ENCODE measurements at regions not wholly inside any gene's neighbourhood (a gene's known extent, or its start where the extent isn't known, plus 50 kb on each side); places are given as distances from the start of the nearest gene placed in this dataset.

GRCh38 chr1:79375352-79375751, 368.8 kb upstream of the ADGRL4 start:
- Histone ChIP-seq H3K4me1 (ENCODE audit: insufficient read depth) (peaks cover 6% of the 10 kb centered on the region; the same call in 1 of the 2 replicates), H3K4me3 (no peak overlapping the region), H3F3A (ENCODE audit: insufficient read depth) (no peaks in the 10 kb centered on the region), H3K9ac (no peak overlapping the region), H4K20me1 (ENCODE audit: insufficient read depth) (no peaks in the 10 kb centered on the region), H3K9me2 (ENCODE audit: insufficient read depth) (no peaks in the 10 kb centered on the region), H3K79me2 (ENCODE audit: insufficient read depth) (no peaks in the 10 kb centered on the region), H3K4me2 (ENCODE audit: unreplicated experiment) (no peak overlapping the region), H3K9me3 (ENCODE audit: low read depth) (no peaks in the 10 kb centered on the region), H2AFZ (no peak overlapping the region), H3K27me3 (replicated peaks; ENCODE audit: insufficient read depth) (no peaks in the 10 kb centered on the region), H3K36me3 (ENCODE audit: low read depth) (no peaks in the 10 kb centered on the region), H3K27ac (no peak overlapping the region)
- DNase-seq = no peak
- in situ Hi-C loops (cut with MboI) = no loop called here
- 3 to 7% methylated on average over 1 of the region's 1 CpG for WGBS, 2 experiments (ENCODE audit: low coverage in 1 of 2, low lambda C conversion rate in 2 of 2, missing lambda C conversion rate in 2 of 2)
- TF ChIP-seq EZH2phosphoT487 (IDR thresholded peaks at IDR 0.05; ENCODE audit: insufficient read depth, low read depth) = no peak
- no peak for TF ChIP-seq EZH2 (IDR thresholded peaks at IDR 0.05; ENCODE audit: insufficient read depth, poor library complexity, severe bottlenecking)

DNA sequence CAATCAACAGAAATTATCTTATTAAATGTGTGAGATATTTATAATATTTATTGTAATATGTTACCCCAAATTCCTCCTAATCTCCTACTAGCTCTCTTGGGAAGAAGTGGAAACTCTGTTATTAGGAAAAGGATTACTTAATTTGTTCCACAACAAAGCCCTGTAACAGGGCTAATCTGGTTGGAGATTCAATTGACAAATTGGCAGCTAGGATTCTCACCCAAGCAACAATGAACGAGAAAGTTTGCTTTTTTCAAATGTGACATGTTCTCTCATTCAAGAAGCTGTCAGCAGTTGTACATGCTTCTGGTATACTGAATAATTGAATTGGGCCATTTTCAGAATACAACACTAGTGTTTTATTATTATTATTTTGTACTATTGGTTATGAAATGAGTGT, 367.9 kb upstream of the ADGRL4 start:
- H2AFZ ChIP-seq = no peak overlapping the region
- H3K27me3 ChIP-seq (replicated peaks; ENCODE audit: insufficient read depth) = no peaks in the 10 kb centered on the region
- H3K4me3 ChIP-seq = no peak overlapping the region
- H3K27ac ChIP-seq = no peak overlapping the region
- no peak for DNase-seq
- no peak for TF ChIP-seq EZH2 (IDR thresholded peaks at IDR 0.05; ENCODE audit: insufficient read depth, poor library complexity, severe bottlenecking)
- no peak for TF ChIP-seq EZH2phosphoT487 (IDR thresholded peaks at IDR 0.05; ENCODE audit: insufficient read depth, low read depth)
- H4K20me1 ChIP-seq (ENCODE audit: insufficient read depth) = no peaks in the 10 kb centered on the region
- no peaks in the 10 kb centered on the region for H3K79me2 ChIP-seq (ENCODE audit: insufficient read depth)
- no peaks in the 10 kb centered on the region for H3K36me3 ChIP-seq (ENCODE audit: low read depth)
- no peaks in the 10 kb centered on the region for H3F3A ChIP-seq (ENCODE audit: insufficient read depth)
- in situ Hi-C loops (cut with MboI) = no loop called here
- H3K9me2 ChIP-seq (ENCODE audit: insufficient read depth) = no peaks in the 10 kb centered on the region
- no peak overlapping the region for H3K4me2 ChIP-seq (ENCODE audit: unreplicated experiment)
- no peak overlapping the region for H3K9ac ChIP-seq
- H3K4me1 ChIP-seq (ENCODE audit: insufficient read depth) = peaks cover 6% of the 10 kb centered on the region; the same call in 1 of the 2 replicates
- 16 to 34% methylated on average over 1 of the region's 1 CpG for WGBS, 2 experiments (ENCODE audit: low coverage in 1 of 2, low lambda C conversion rate in 2 of 2, missing lambda C conversion rate in 2 of 2)
- H3K9me3 ChIP-seq (ENCODE audit: low read depth) = no peaks in the 10 kb centered on the region

DNA sequence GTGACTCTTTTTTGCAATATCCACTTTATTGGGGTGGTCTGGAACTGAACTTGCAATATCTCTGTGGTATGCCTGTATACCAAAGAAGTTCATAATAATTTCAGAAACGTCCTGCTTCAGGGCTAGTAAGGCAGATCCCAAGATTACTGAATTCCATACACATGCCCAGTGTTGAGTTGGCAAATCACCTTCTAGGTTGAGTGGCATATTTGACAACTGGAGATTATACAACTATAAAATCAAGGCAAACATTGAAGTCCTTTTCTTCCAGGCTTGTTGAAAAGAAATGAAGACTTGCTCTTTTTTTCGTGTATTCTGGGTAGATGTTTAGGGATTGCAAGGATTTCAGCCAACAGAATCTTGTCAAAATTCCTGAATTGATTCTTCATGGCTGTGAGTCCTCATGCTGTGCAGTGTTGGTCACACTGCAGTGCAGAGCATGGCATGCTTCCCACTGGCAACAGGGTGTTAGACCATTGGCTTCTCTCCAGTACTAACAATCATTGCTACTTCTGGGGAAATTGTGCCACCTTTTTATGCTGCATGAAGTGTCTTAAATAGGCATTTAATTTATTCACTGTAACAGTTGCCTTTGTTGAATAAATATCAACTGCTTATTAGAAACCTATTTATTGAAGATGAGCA, 367.1 kb upstream of the ADGRL4 start:
- H3K4me1 ChIP-seq (ENCODE audit: insufficient read depth) = peaks cover 6% of the 10 kb centered on the region; the same call in 1 of the 2 replicates
- no peaks in the 10 kb centered on the region for H3K27me3 ChIP-seq (replicated peaks; ENCODE audit: insufficient read depth)
- no peak overlapping the region for H2AFZ ChIP-seq
- peak; percentile 41 for DNase-seq
- H3K36me3 ChIP-seq (ENCODE audit: low read depth) = no peaks in the 10 kb centered on the region
- in situ Hi-C loops (cut with MboI) = no loop called here
- H3K4me3 ChIP-seq = no peak overlapping the region
- no peaks in the 10 kb centered on the region for H3K9me2 ChIP-seq (ENCODE audit: insufficient read depth)
- H3K27ac ChIP-seq = no peak overlapping the region
- H4K20me1 ChIP-seq (ENCODE audit: insufficient read depth) = no peaks in the 10 kb centered on the region
- TF ChIP-seq EZH2 (IDR thresholded peaks at IDR 0.05; ENCODE audit: insufficient read depth, poor library complexity, severe bottlenecking) (no peak), EZH2phosphoT487 (IDR thresholded peaks at IDR 0.05; ENCODE audit: insufficient read depth, low read depth) (no peak)
- no peak overlapping the region for H3K4me2 ChIP-seq (ENCODE audit: unreplicated experiment)
- no peaks in the 10 kb centered on the region for H3F3A ChIP-seq (ENCODE audit: insufficient read depth)
- H3K9me3 ChIP-seq (ENCODE audit: low read depth) = no peaks in the 10 kb centered on the region
- H3K79me2 ChIP-seq (ENCODE audit: insufficient read depth) = no peaks in the 10 kb centered on the region
- H3K9ac ChIP-seq = no peak overlapping the region
- WGBS, 2 experiments (ENCODE audit: low coverage in 1 of 2, low lambda C conversion rate in 2 of 2, missing lambda C conversion rate in 2 of 2) = 0 to 3% methylated on average over 2 of the region's 2 CpGs

DNA sequence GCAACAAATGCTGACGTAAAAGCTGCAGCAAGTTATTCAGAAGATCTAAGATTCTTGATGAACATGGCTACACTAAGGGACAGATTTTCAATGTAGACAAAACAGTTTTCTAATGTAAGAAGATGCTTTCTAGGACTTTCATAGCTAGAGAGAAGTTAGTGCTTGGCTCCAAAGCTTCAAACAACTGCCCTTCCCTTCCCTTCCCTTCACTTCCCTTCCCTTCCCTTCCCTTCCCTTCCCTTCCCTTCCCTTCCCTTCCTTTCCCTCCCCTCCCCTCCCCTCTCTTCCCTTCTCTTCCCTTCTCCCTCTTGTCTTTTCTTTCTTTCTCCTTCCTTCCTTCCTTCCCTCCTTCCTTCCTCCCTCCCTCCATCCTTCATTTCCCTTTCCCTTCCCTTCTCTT, 365.3 kb upstream of the ADGRL4 start:
- no peaks in the 10 kb centered on the region for H3K9me3 ChIP-seq (ENCODE audit: low read depth)
- 38 to 75% methylated on average over 1 of the region's 1 CpG for WGBS, 2 experiments (ENCODE audit: low coverage in 1 of 2, low lambda C conversion rate in 2 of 2, missing lambda C conversion rate in 2 of 2)
- no peaks in the 10 kb centered on the region for H3K27me3 ChIP-seq (replicated peaks; ENCODE audit: insufficient read depth)
- H3F3A ChIP-seq (ENCODE audit: insufficient read depth) = no peaks in the 10 kb centered on the region
- no peaks in the 10 kb centered on the region for H3K36me3 ChIP-seq (ENCODE audit: low read depth)
- no peaks in the 10 kb centered on the region for H4K20me1 ChIP-seq (ENCODE audit: insufficient read depth)
- in situ Hi-C loops (cut with MboI) = no loop called here
- H3K4me3 ChIP-seq = no peak overlapping the region
- H3K9ac ChIP-seq = no peak overlapping the region
- H3K9me2 ChIP-seq (ENCODE audit: insufficient read depth) = no peaks in the 10 kb centered on the region
- H3K27ac ChIP-seq = no peak overlapping the region
- H3K4me2 ChIP-seq (ENCODE audit: unreplicated experiment) = no peak overlapping the region
- TF ChIP-seq EZH2phosphoT487 (IDR thresholded peaks at IDR 0.05; ENCODE audit: insufficient read depth, low read depth) = no peak
- TF ChIP-seq EZH2 (IDR thresholded peaks at IDR 0.05; ENCODE audit: insufficient read depth, poor library complexity, severe bottlenecking) = no peak
- H2AFZ ChIP-seq = no peak overlapping the region
- H3K4me1 ChIP-seq (ENCODE audit: insufficient read depth) = peaks cover 6% of the 10 kb centered on the region; the same call in 1 of the 2 replicates
- no peak for DNase-seq
- no peaks in the 10 kb centered on the region for H3K79me2 ChIP-seq (ENCODE audit: insufficient read depth)

All from GM23248 (cell line).